GM23338 (cell line): ENCODE measurements at regions not wholly inside any gene's neighbourhood (a gene's known extent, or its start where the extent isn't known, plus 50 kb on each side); places are given as distances from the start of the nearest gene placed in this dataset.

ENCODE experiments used
- ATAC-seq: fragments of 200-7000 bp; cut with Tn5 transposase; 3 replicates; pipeline ENCODE4 v1.9.1; 2020
- DNase-seq: peaks from one replicate; pipeline ENCODE4 v3.0.0-alpha.2; 2015; ENCODE audit warnings: low spot score
- H2AFZ ChIP-seq: fragments of 200-600 bp; sonication (generic); 2 replicates; pipeline ENCODE4 v1.8.0; 2016; ENCODE audit warnings: antibody characterized with exemption, mild to moderate bottlenecking, moderate library complexity
- H3F3A ChIP-seq: fragments of 200-600 bp; sonication (generic); replicated peaks from 2 replicates; pipeline ENCODE4 v1.8.0; 2017; ENCODE audit warnings: antibody characterized with exemption, mixed run types, low read depth
- H3K27ac ChIP-seq: fragments of 200-600 bp; sonication (generic); 2 replicates; pipeline ENCODE4 v1.6.1; 2016; ENCODE audit warnings: low read depth
- H3K27me3 ChIP-seq: fragments of 200-600 bp; sonication (generic); 2 replicates; pipeline ENCODE4 v1.8.0; 2016; ENCODE audit warnings: mild to moderate bottlenecking, mixed run types, moderate library complexity; ENCODE audit not compliant: insufficient read depth
- H3K36me3 ChIP-seq: fragments of 200-600 bp; sonication (generic); 2 replicates; pipeline ENCODE4 v1.8.0; 2016; ENCODE audit warnings: mild to moderate bottlenecking; ENCODE audit not compliant: insufficient read depth
- H3K4me1 ChIP-seq: fragments of 200-600 bp; sonication (generic); 2 replicates; pipeline ENCODE4 v1.8.0; 2016; ENCODE audit warnings: mild to moderate bottlenecking, moderate library complexity; ENCODE audit not compliant: insufficient read depth
- H3K4me2 ChIP-seq: fragments of 200-600 bp; sonication (generic); 2 replicates; pipeline ENCODE4 v1.7.1; 2017; ENCODE audit warnings: mixed run types
- H3K4me3 ChIP-seq: fragments of 200-600 bp; sonication (generic); 2 replicates; pipeline ENCODE4 v1.6.1; 2016; ENCODE audit warnings: mixed run types
- H3K79me2 ChIP-seq: fragments of 200-600 bp; sonication (generic); replicated peaks from 2 replicates; pipeline ENCODE4 v1.8.0; 2017; ENCODE audit warnings: mild to moderate bottlenecking; ENCODE audit not compliant: insufficient read depth
- H3K9me2 ChIP-seq: fragments of 200-600 bp; sonication (generic); 2 replicates; pipeline ENCODE4 v1.8.0; 2017; ENCODE audit not compliant: insufficient read depth
- H4K20me1 ChIP-seq: fragments of 200-600 bp; sonication (generic); replicated peaks from 2 replicates; pipeline ENCODE4 v1.8.0; 2017; ENCODE audit warnings: mild to moderate bottlenecking; ENCODE audit not compliant: insufficient read depth
- H3K27ac Mint-ChIP-seq: 2 replicates; pipeline ENCODE4 v1.8.0; 2020; ENCODE audit warnings: inconsistent platforms, mild to moderate bottlenecking, moderate library complexity, mixed read lengths
- H3K27me3 Mint-ChIP-seq: 3 replicates; pipeline ENCODE4 v1.8.0; 2022; ENCODE audit warnings: low read depth, mild to moderate bottlenecking, moderate library complexity, mixed read lengths, inconsistent platforms; ENCODE audit not compliant: insufficient read depth, poor library complexity
- H3K36me3 Mint-ChIP-seq: 3 replicates; pipeline ENCODE4 v1.8.0; 2021; ENCODE audit warnings: low read depth, mild to moderate bottlenecking, inconsistent platforms, moderate library complexity, mixed read lengths
- H3K4me1 Mint-ChIP-seq: 3 replicates; pipeline ENCODE4 v1.8.0; 2020; ENCODE audit warnings: mild to moderate bottlenecking, inconsistent platforms, mixed read lengths
- H3K4me3 Mint-ChIP-seq: 3 replicates; pipeline ENCODE4 v1.8.0; 2021; ENCODE audit warnings: moderate library complexity, mild to moderate bottlenecking, inconsistent platforms, mixed read lengths
- H3K9me3 Mint-ChIP-seq: 3 replicates; pipeline ENCODE4 v1.8.0; 2020; ENCODE audit warnings: moderate library complexity, mild to moderate bottlenecking, inconsistent platforms, mixed read lengths
- CREB1 ChIP-seq: fragments of 250-450 bp; sonication (Bioruptor Pico); IDR thresholded peaks from 2 replicates; pipeline ENCODE4 v1.5.0; 2020; ENCODE audit warnings: low read depth, mild to moderate bottlenecking, moderate library complexity
- EZH2 ChIP-seq: fragments of 200-600 bp; sonication (generic); IDR thresholded peaks from one replicate; pipeline ENCODE4 v1.8.0; 2017; ENCODE audit warnings: antibody characterized with exemption, mild to moderate bottlenecking, low read depth; ENCODE audit not compliant: unreplicated experiment
- EZH2phosphoT487 ChIP-seq: fragments of 200-600 bp; sonication (generic); IDR thresholded peaks from one replicate; pipeline ENCODE4 v1.8.1; 2018; ENCODE audit warnings: antibody characterized with exemption; ENCODE audit not compliant: unreplicated experiment
- JUNB ChIP-seq: IDR thresholded peaks from one replicate; pipeline ENCODE4 v1.6.1; 2016; ENCODE audit warnings: antibody characterized with exemption; ENCODE audit not compliant: unreplicated experiment
- NANOG ChIP-seq: IDR thresholded peaks from 2 replicates; pipeline ENCODE4 v1.6.1; 2016; ENCODE audit warnings: antibody characterized with exemption, borderline replicate concordance
- POLR2AphosphoS5 ChIP-seq: IDR thresholded peaks from 2 replicates; pipeline ENCODE4 v1.6.1; 2016; ENCODE audit warnings: antibody characterized with exemption, low read depth
- STAT1 ChIP-seq: IDR thresholded peaks from one replicate; pipeline ENCODE4 v1.6.1; 2016; ENCODE audit warnings: antibody characterized with exemption; ENCODE audit not compliant: unreplicated experiment
- ZNF114 ChIP-seq: fragments of 250-450 bp; sonication (Bioruptor Pico); IDR thresholded peaks from 2 replicates; pipeline ENCODE4 v1.5.0; 2020; ENCODE audit warnings: mild to moderate bottlenecking, moderate library complexity
- ZNF331 ChIP-seq: fragments of 250-450 bp; sonication (Bioruptor Pico); IDR thresholded peaks from 2 replicates; pipeline ENCODE4 v1.5.0; 2020; ENCODE audit warnings: low read depth, mild to moderate bottlenecking, moderate library complexity
- TF ChIP-seq, protein P1 (sequence below), 2 experiments: fragments of 200-600 bp in 1 of 2; sonication (generic) in 1 of 2; conservative IDR thresholded peaks; 2 replicates each; pipeline versions ENCODE4 v1.5.1 to v1.6.1; 2016 to 2017; ENCODE audit warnings: antibody characterized with exemption in 2 of 2, low read depth in 2 of 2, mild to moderate bottlenecking in 2 of 2, moderate library complexity in 1 of 2
- TF ChIP-seq, protein P2 (sequence below): IDR thresholded peaks from 2 replicates; pipeline ENCODE4 v1.6.1; 2016; ENCODE audit warnings: antibody characterized with exemption
- TF ChIP-seq, protein P3 (sequence below): IDR thresholded peaks from one replicate; pipeline ENCODE4 v1.6.1; 2018; ENCODE audit warnings: antibody characterized with exemption; ENCODE audit not compliant: unreplicated experiment
- TF ChIP-seq, protein P4 (sequence below): fragments of 250-450 bp; sonication (Bioruptor Pico); IDR thresholded peaks from 2 replicates; pipeline ENCODE4 v1.5.0; 2020; ENCODE audit warnings: mild to moderate bottlenecking, moderate library complexity

DNA sequence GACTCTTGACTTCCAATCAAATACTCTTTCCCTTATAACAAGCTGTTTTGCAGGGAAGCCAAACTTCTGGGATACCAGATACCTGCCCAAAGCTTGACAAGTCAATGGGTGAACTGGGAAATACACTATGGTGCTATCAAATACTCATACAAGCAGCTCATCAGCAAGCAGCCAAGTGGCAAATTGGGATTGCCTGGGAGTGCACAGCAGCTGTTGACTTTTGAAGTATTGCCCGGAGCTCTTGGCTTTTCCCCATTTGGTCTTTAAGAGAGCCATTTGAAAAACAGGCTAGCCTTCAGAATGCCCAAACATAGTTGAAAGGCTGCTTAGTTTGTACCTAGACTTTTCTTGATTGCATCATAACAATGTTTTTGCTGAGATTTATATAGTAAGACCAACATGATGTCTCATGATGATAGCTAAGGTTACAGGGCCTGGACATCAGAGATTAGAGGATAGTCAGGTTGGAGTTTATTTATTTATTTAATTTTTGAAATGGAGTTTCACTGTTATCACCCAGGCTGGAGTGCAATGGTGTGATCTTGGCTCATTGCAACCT lies 210.1 kb upstream of the ZNF608 start:
- H3K27me3 ChIP-seq, result no peaks in the 10 kb centered on the region
- Mint-ChIP-seq H3K9me3 (peaks cover 3% of the 10 kb centered on the region; the same call in 1 of the 3 replicates), H3K36me3 (peaks cover 2% of the 10 kb centered on the region; the same call in 1 of the 3 replicates), H3K4me3 (no peak overlapping the region), H3K4me1 (no peaks in the 10 kb centered on the region), H3K27me3 (peaks cover 1% of the 10 kb centered on the region), H3K27ac (no peak overlapping the region)
- peaks cover 6% of the 10 kb centered on the region; the same call in 1 of the 2 replicates for H3K9me2 ChIP-seq
- DNase-seq (no peak), ATAC-seq (no peak)
- no peak for TF ChIP-seq POLR2AphosphoS5
- TF ChIP-seq, protein P1, sequence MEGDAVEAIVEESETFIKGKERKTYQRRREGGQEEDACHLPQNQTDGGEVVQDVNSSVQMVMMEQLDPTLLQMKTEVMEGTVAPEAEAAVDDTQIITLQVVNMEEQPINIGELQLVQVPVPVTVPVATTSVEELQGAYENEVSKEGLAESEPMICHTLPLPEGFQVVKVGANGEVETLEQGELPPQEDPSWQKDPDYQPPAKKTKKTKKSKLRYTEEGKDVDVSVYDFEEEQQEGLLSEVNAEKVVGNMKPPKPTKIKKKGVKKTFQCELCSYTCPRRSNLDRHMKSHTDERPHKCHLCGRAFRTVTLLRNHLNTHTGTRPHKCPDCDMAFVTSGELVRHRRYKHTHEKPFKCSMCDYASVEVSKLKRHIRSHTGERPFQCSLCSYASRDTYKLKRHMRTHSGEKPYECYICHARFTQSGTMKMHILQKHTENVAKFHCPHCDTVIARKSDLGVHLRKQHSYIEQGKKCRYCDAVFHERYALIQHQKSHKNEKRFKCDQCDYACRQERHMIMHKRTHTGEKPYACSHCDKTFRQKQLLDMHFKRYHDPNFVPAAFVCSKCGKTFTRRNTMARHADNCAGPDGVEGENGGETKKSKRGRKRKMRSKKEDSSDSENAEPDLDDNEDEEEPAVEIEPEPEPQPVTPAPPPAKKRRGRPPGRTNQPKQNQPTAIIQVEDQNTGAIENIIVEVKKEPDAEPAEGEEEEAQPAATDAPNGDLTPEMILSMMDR (conservative IDR thresholded peaks at IDR 0.05; ENCODE audit: low read depth in 2 of 2), result no peak
- no peak for TF ChIP-seq NANOG
- TF ChIP-seq ZNF331 (CRISPR knock-in tag), result no peak
- TF ChIP-seq JUNB, result no peak
- no peak for TF ChIP-seq ZNF114 (CRISPR knock-in tag)
- TF ChIP-seq STAT1, result no peak
- TF ChIP-seq, protein P2, sequence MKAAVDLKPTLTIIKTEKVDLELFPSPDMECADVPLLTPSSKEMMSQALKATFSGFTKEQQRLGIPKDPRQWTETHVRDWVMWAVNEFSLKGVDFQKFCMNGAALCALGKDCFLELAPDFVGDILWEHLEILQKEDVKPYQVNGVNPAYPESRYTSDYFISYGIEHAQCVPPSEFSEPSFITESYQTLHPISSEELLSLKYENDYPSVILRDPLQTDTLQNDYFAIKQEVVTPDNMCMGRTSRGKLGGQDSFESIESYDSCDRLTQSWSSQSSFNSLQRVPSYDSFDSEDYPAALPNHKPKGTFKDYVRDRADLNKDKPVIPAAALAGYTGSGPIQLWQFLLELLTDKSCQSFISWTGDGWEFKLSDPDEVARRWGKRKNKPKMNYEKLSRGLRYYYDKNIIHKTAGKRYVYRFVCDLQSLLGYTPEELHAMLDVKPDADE, result no peak
- TF ChIP-seq, protein P3, sequence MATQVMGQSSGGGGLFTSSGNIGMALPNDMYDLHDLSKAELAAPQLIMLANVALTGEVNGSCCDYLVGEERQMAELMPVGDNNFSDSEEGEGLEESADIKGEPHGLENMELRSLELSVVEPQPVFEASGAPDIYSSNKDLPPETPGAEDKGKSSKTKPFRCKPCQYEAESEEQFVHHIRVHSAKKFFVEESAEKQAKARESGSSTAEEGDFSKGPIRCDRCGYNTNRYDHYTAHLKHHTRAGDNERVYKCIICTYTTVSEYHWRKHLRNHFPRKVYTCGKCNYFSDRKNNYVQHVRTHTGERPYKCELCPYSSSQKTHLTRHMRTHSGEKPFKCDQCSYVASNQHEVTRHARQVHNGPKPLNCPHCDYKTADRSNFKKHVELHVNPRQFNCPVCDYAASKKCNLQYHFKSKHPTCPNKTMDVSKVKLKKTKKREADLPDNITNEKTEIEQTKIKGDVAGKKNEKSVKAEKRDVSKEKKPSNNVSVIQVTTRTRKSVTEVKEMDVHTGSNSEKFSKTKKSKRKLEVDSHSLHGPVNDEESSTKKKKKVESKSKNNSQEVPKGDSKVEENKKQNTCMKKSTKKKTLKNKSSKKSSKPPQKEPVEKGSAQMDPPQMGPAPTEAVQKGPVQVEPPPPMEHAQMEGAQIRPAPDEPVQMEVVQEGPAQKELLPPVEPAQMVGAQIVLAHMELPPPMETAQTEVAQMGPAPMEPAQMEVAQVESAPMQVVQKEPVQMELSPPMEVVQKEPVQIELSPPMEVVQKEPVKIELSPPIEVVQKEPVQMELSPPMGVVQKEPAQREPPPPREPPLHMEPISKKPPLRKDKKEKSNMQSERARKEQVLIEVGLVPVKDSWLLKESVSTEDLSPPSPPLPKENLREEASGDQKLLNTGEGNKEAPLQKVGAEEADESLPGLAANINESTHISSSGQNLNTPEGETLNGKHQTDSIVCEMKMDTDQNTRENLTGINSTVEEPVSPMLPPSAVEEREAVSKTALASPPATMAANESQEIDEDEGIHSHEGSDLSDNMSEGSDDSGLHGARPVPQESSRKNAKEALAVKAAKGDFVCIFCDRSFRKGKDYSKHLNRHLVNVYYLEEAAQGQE, result no peak
- no peak for TF ChIP-seq EZH2phosphoT487
- TF ChIP-seq CREB1, result no peak
- TF ChIP-seq, protein P4, sequence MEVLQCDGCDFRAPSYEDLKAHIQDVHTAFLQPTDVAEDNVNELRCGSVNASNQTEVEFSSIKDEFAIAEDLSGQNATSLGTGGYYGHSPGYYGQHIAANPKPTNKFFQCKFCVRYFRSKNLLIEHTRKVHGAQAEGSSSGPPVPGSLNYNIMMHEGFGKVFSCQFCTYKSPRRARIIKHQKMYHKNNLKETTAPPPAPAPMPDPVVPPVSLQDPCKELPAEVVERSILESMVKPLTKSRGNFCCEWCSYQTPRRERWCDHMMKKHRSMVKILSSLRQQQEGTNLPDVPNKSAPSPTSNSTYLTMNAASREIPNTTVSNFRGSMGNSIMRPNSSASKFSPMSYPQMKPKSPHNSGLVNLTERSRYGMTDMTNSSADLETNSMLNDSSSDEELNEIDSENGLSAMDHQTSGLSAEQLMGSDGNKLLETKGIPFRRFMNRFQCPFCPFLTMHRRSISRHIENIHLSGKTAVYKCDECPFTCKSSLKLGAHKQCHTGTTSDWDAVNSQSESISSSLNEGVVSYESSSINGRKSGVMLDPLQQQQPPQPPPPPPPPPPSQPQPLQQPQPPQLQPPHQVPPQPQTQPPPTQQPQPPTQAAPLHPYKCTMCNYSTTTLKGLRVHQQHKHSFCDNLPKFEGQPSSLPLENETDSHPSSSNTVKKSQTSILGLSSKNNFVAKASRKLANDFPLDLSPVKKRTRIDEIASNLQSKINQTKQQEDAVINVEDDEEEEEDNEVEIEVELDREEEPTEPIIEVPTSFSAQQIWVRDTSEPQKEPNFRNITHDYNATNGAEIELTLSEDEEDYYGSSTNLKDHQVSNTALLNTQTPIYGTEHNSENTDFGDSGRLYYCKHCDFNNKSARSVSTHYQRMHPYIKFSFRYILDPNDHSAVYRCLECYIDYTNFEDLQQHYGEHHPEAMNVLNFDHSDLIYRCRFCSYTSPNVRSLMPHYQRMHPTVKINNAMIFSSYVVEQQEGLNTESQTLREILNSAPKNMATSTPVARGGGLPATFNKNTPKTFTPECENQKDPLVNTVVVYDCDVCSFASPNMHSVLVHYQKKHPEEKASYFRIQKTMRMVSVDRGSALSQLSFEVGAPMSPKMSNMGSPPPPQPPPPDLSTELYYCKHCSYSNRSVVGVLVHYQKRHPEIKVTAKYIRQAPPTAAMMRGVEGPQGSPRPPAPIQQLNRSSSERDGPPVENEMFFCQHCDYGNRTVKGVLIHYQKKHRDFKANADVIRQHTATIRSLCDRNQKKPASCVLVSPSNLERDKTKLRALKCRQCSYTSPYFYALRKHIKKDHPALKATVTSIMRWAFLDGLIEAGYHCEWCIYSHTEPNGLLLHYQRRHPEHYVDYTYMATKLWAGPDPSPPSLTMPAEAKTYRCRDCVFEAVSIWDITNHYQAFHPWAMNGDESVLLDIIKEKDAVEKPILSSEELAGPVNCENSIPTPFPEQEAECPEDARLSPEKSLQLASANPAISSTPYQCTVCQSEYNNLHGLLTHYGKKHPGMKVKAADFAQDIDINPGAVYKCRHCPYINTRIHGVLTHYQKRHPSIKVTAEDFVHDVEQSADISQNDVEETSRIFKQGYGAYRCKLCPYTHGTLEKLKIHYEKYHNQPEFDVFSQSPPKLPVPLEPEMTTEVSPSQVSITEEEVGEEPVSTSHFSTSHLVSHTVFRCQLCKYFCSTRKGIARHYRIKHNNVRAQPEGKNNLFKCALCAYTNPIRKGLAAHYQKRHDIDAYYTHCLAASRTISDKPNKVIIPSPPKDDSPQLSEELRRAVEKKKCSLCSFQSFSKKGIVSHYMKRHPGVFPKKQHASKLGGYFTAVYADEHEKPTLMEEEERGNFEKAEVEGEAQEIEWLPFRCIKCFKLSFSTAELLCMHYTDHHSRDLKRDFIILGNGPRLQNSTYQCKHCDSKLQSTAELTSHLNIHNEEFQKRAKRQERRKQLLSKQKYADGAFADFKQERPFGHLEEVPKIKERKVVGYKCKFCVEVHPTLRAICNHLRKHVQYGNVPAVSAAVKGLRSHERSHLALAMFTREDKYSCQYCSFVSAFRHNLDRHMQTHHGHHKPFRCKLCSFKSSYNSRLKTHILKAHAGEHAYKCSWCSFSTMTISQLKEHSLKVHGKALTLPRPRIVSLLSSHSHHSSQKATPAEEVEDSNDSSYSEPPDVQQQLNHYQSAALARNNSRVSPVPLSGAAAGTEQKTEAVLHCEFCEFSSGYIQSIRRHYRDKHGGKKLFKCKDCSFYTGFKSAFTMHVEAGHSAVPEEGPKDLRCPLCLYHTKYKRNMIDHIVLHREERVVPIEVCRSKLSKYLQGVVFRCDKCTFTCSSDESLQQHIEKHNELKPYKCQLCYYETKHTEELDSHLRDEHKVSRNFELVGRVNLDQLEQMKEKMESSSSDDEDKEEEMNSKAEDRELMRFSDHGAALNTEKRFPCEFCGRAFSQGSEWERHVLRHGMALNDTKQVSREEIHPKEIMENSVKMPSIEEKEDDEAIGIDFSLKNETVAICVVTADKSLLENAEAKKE (CRISPR knock-in tag), result no peak
- TF ChIP-seq EZH2, result no peak
- H3F3A ChIP-seq, result no peaks in the 10 kb centered on the region
- H3K36me3 ChIP-seq, result no peaks in the 10 kb centered on the region
- no peak overlapping the region for H3K27ac ChIP-seq
- no peak overlapping the region for H3K4me2 ChIP-seq
- H4K20me1 ChIP-seq, result no peaks in the 10 kb centered on the region
- H2AFZ ChIP-seq, result 0 out of 2 replicates have a peak overlapping the region, but pooled peaks have one; percentile 56
- H3K79me2 ChIP-seq, result no peaks in the 10 kb centered on the region
- no peaks in the 10 kb centered on the region for H3K4me1 ChIP-seq
- H3K4me3 ChIP-seq, result no peak overlapping the region
